GM12875 (cell line): ENCODE measurements at regions not wholly inside any gene's neighbourhood (a gene's known extent, or its start where the extent isn't known, plus 50 kb on each side); places are given as distances from the start of the nearest gene placed in this dataset.

ENCODE experiments used
- H3K4me3 ChIP-seq: one replicate; pipeline ENCODE4 v1.5.1; 2011; ENCODE audit warnings: low read depth, low read length, control low read depth
- TF ChIP-seq, protein P1 (sequence below): IDR thresholded peaks from 2 replicates; pipeline ENCODE4 v1.5.1; 2011; ENCODE audit warnings: low read depth, mild to moderate bottlenecking, control low read depth, inconsistent platforms, low read length, moderate library complexity, borderline replicate concordance; ENCODE audit not compliant: insufficient read depth

DNA sequence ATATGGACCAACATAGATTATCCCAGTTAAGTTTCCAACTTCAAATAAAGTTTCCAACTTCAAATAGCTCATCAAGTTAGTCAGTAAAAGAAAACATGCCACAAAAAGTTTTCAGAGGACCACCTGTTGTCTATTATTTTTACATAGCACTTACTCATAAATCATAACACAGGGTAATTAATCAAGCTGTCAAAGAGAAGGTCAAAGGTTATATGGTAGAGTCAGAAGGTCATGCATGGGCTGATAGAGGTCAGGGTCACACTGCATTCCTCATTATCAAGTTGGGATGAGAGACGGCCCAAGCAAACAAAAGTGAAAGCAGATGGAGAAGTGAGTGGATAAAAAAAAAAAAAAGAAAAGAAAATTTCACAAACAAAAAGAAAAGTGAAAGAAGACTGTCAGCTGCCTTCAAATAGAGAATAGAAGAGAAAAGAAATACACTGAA is 145.5 kb upstream of the POU5F2 start:
- TF ChIP-seq, protein P1, sequence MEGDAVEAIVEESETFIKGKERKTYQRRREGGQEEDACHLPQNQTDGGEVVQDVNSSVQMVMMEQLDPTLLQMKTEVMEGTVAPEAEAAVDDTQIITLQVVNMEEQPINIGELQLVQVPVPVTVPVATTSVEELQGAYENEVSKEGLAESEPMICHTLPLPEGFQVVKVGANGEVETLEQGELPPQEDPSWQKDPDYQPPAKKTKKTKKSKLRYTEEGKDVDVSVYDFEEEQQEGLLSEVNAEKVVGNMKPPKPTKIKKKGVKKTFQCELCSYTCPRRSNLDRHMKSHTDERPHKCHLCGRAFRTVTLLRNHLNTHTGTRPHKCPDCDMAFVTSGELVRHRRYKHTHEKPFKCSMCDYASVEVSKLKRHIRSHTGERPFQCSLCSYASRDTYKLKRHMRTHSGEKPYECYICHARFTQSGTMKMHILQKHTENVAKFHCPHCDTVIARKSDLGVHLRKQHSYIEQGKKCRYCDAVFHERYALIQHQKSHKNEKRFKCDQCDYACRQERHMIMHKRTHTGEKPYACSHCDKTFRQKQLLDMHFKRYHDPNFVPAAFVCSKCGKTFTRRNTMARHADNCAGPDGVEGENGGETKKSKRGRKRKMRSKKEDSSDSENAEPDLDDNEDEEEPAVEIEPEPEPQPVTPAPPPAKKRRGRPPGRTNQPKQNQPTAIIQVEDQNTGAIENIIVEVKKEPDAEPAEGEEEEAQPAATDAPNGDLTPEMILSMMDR: no peak
- no peak overlapping the region for H3K4me3 ChIP-seq

DNA sequence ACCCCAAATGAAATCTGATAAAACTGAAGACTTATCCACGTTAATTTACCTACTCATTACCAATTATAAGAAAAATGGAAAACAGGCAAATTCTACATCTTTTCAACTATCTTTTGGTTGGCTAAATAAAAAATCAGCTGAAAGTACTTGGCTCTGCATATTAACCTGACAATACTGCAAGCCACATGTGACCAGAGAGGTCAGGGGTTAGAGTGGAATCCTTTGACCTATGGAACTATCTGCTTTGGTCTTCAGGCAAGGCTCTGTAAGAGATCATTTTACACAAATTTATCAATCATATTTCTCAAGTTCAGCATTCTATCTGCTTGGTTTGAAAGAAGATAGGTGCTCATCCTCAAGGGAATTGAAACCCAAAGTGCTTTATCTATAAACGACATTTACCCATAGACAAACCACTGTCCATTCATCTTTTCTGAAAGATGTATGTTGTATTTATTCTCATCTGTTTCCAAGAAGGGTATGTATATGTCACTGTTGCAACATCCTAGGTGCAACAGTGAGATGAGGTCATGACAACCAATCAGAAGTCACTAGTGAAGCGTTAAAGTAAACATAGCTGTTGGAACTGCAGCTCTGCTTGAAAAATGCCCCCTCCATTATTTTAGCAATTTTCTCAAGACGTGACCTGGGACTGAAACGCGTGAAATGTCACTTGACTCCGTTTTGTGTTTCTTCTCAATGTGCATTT is 144.9 kb upstream of the POU5F2 start:
- TF ChIP-seq, protein P1: no peak
- no peak overlapping the region for H3K4me3 ChIP-seq

DNA sequence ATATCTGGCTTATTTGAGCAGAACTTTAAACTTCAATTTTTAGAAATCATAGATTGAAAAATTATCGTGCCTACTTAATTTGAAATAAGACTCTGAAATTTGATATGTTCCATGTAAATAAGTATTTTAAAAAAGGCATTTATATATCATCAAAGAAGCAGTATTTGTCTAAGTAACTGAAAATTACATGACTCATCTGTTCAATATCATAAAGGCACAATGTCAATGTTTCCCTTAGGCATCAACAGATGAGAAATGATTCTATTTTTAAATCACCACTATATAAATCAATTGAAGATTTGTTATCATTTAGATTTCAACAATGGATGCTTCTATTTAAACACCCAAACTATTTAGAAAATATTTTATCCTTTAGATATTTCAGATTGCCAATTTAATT is 142.9 kb upstream of the POU5F2 start:
- H3K4me3 ChIP-seq: no peak overlapping the region
- TF ChIP-seq, protein P1: no peak

DNA sequence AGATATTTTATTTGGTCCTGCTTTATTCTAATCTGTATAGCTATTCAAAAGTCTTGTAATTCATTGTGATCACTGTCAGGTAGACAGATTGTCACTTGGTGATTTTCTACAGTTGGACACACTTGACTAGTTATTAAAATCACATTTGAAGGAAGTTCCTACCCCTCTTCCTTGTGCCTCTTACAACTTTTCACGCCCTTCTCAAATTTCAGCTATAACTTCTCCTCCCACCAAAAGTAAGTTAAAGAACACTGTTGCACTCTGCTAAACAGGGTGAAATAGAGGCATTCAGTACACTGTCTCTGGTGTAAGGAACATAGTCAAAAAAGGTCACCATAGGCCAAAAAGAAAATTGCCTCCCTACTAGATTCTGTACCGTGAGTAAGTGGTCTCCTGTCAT is 142.1 kb upstream of the POU5F2 start:
- H3K4me3 ChIP-seq: no peak overlapping the region
- TF ChIP-seq, protein P1: no peak

DNA sequence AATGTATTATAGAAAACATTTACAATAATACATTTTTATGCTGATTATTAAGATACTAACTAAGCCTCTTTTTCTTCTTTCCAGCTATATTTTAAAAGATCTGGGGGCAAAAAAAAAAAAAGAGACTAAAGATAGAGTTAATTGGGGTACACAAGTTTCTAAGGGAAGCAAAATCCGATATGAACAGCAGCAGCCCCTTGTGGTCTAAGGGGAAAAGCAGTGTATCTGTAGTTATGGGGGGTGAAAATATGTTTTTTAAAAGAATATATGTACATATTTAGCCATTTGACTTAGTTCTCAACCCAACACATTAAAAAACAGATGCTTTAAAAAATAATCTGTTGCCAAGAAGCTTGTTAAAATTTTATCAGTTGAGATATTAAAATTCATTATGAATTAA is 134.3 kb upstream of the POU5F2 start:
- TF ChIP-seq, protein P1: no peak
- no peak overlapping the region for H3K4me3 ChIP-seq

DNA sequence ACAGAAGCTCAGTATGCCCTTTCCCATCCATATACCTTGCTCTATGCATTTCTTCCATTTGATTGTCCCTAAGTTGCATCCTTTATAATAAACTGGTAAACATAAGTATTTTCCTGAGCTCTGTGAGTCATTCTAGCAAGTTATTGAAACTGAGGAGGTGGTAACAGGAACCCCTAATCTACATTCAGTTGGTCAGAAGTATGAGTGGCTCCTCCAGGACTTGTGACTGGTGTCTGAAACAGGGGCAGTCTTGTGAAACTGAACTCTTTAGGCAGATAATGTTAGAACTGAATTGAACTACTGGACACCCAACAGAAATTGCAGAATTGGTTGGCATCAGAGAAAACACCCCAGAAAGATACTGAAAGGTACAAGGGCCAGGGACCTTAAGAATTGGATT is 133.1 kb upstream of the POU5F2 start:
- no peak overlapping the region for H3K4me3 ChIP-seq
- TF ChIP-seq, protein P1: no peak

DNA sequence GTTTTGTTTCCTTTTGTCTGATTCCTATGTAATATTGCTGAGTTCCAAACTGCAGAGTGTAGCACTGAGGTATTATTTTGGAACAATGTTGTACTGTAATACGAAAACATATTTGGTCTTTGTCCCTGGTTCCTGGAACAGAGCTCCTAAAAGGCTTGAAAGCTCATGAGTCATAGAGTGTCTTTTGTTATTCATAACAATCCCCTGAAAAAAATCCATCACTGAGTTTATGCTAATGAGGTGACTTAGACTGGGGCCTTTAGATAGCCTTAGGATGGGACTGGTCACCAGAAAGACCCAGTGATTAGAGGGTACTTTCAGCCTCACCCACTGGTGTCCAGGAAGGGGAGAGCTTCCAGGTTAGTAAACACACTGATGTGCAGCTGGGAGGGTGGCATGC is 132.7 kb upstream of the POU5F2 start:
- TF ChIP-seq, protein P1: no peak
- H3K4me3 ChIP-seq: no peak overlapping the region
